Large intestine (tissue), 3 donors: ENCODE measurements at regions not wholly inside any gene's neighbourhood (a gene's known extent, or its start where the extent isn't known, plus 50 kb on each side); places are given as distances from the start of the nearest gene placed in this dataset.
A peak's percentile ranks its signal among the peaks of the same experiment; 100 is the strongest.

Experiments
- DNase-seq, 2 donors: peaks; one replicate each; pipeline versions ENCODE4 v3.0.0 to v3.0.0-alpha.2; 2013
- H3K27ac ChIP-seq: one replicate; pipeline ENCODE4 v1.5.1; 2013; ENCODE audit warnings: low read length
- H3K27me3 ChIP-seq: 2 replicates; pipeline ENCODE4 v1.6.1; 2013; ENCODE audit warnings: low read length; ENCODE audit not compliant: control insufficient read depth, insufficient read depth
- H3K36me3 ChIP-seq: 2 replicates; pipeline ENCODE4 v1.6.1; 2013; ENCODE audit warnings: low read length; ENCODE audit not compliant: control insufficient read depth, insufficient read depth
- H3K4me1 ChIP-seq: one replicate; pipeline ENCODE4 v1.6.1; 2013; ENCODE audit warnings: low read length; ENCODE audit not compliant: control insufficient read depth, insufficient read depth
- H3K4me3 ChIP-seq: one replicate; pipeline ENCODE4 v1.5.1; 2013; ENCODE audit warnings: low read length
- H3K9me3 ChIP-seq: one replicate; pipeline ENCODE4 v1.6.1; 2013; ENCODE audit warnings: mild to moderate bottlenecking, low read depth, low read length, moderate library complexity; ENCODE audit not compliant: control insufficient read depth
- WGBS: methylation state at CpG from one replicate; pipeline ENCODE4 v1.1.5; 2013; ENCODE audit warnings: low lambda C conversion rate; ENCODE audit not compliant: insufficient coverage; 5-methylcytosine and 5-hydroxymethylcytosine counted together

- Histone ChIP-seq H3K4me3 (no peak overlapping the region), H3K4me1 (no peaks in the 10 kb centered on the region), H3K27me3 (no peaks in the 10 kb centered on the region), H3K36me3 (no peaks in the 10 kb centered on the region), H3K9me3 (no peaks in the 10 kb centered on the region), H3K27ac (no peak overlapping the region)
- whole genome bisulfite sequencing = no CpG with 5 or more reads among the region's 2 CpGs
- DNase-seq = no peak
Observed at GRCh38 chr3:76566211-76566534, 473.7 kb upstream of the ROBO2 start.

DNA sequence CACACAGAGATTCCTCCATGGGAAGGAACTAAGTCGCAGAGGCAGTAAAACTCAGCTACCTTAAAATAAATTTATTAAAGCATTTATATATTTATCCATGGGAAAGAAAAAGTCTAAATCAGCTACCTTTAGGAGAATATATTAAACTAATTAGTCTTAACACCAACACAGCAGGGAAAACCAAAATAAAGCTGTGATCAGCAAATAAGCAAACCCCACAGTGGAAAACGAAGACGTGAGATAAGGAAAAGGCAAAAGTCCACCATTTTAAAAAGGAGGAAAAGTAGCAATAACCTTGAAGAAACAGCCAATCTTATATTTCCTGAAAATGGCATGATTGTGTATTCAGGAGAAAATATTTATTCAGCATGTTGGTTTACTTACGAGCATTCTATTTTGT is 473.0 kb upstream of the ROBO2 start:
- 18% methylated on average over 2 of the region's 4 CpGs for WGBS

DNA sequence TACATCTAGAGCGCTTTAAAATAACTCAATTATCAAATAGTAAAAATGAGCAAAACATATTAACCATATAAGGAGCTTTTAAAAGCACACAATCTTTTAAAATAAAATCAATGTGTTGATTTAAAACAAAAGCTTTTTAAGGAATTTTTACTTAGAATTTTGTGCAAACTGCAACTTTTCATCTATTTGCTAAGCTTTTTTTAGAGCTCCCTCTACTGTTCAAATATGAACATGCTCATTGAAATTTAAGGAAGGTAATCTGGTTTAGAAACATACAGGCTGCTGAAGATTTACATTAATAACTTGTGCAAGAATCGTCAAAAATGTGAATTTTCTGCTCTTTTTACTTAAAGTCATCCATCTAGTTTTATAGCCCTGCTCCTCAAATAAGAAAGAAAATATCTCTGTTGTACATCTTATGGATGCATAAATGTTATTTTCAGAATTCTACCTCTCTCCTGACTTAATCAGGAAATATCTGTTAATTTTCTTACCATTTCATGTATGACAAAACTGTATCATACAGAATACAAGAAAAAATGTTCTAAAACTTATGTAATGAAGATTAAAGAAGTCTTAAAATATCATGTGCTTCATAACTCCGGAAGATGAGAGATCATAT is 469.4 kb upstream of the ROBO2 start:
- H3K4me1 ChIP-seq = no peaks in the 10 kb centered on the region
- no peaks in the 10 kb centered on the region for H3K9me3 ChIP-seq
- 46% methylated on average over 3 of the region's 3 CpGs for WGBS
- H3K36me3 ChIP-seq = no peaks in the 10 kb centered on the region
- H3K4me3 ChIP-seq = no peak overlapping the region
- H3K27ac ChIP-seq = no peak overlapping the region
- peak in 1 of 2 donors; percentile 4 for DNase-seq
- H3K27me3 ChIP-seq = no peaks in the 10 kb centered on the region

More for the DNA sequence above, 473.0 kb upstream of the ROBO2 start:
- no peaks in the 10 kb centered on the region for H3K27me3 ChIP-seq
- H3K27ac ChIP-seq = no peak overlapping the region
- H3K36me3 ChIP-seq = no peaks in the 10 kb centered on the region
- DNase-seq = no peak
- no peaks in the 10 kb centered on the region for H3K9me3 ChIP-seq
- no peaks in the 10 kb centered on the region for H3K4me1 ChIP-seq
- no peak overlapping the region for H3K4me3 ChIP-seq

GRCh38 chr3:76576201-76576600 is 463.7 kb upstream of the ROBO2 start:
- DNase-seq = no peak
- H3K27ac ChIP-seq = no peak overlapping the region
- H3K27me3 ChIP-seq = no peaks in the 10 kb centered on the region
- H3K9me3 ChIP-seq = no peaks in the 10 kb centered on the region
- no peaks in the 10 kb centered on the region for H3K36me3 ChIP-seq
- no peak overlapping the region for H3K4me3 ChIP-seq
- H3K4me1 ChIP-seq = no peaks in the 10 kb centered on the region
- no CpG with 5 or more reads among the region's 2 CpGs for WGBS

DNA sequence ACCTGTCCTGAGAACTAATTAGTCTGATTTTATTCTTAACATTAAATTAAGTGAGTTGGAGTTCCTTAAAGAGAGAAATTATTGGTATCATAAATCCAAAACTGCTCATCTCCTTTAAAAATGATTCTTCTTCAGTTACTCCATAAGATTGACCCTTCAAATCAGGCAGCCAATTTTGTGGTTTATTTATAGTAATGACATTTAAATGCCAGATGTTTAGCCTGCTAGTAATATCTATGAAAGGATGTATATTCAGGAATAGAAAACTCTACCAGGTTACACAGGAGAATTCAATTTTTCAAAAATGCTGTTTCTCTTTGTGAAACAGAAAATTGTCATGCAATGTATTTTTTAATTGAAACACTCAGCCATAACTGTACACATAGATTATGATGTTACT is 457.8 kb upstream of the ROBO2 start:
- no peak overlapping the region for H3K27ac ChIP-seq
- no peaks in the 10 kb centered on the region for H3K9me3 ChIP-seq
- H3K4me3 ChIP-seq = no peak overlapping the region
- H3K27me3 ChIP-seq = no peaks in the 10 kb centered on the region
- H3K36me3 ChIP-seq = no peaks in the 10 kb centered on the region
- no peaks in the 10 kb centered on the region for H3K4me1 ChIP-seq
- DNase-seq = no peak

DNA sequence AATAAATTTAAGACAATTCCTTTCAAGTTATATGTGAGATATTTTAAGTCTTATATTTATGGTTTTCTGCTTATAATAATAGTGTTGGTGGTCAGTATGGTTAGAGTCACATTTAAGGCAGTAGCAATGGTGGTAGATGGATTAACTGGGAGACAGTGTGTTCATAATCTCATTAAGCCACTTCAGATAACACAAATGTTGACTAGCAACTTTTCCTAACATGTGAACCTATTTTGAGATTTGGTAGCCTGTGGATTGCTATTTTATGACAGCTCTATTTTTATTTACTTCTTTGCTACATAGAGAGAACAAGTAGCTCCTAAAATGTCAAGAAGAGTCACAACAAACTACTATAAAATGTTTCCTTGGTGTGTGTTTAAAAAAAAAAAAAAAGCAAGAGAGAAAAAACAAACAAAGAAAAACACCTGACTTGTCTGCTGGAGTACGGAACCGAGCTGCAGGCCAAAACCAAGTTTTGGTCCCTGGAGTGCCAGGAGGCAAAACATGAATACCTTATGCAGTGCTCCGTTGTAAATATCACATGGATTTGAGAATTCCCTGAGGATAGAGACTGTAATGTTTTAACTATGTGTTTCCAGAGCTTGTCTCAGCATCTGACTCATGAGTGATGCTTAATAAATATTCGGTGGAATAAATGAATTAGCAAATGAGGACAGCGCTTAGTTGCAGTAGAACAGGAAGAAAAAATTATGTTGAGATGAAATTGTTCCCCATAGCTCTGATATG is 457.1 kb upstream of the ROBO2 start:
- no peaks in the 10 kb centered on the region for H3K36me3 ChIP-seq
- WGBS = 100% methylated on average over 2 of the region's 5 CpGs
- no peak for DNase-seq

DNA sequence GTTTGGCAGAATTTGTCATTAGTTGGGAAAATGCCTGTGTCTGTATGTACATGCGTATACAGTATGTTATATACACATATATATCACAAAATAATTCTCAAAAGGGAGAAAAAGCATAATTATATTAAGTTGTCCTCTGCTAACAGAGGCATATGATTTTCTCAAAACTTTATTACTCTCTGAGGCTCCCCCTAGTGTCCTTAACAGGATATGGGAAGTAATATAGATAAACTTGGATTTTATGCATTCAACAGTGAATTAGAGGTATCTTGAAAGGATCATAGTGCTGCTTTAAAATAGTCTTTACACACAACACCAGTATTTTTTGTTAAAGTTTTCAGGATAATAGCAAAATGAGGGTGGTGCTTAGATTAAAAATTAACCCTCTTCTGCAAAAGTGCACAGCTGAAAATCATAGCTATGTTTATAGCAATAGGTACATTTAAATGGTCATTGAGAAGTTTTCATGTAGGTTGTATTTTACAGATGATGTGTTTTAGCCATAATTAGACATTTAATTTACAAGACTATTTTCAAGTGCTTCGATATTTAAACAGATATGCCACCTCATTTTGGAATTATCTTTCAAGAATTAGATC is 454.0 kb upstream of the ROBO2 start:
- peak in 1 of 2 donors; percentile 3 for DNase-seq
- Histone ChIP-seq H3K4me3 (no peak overlapping the region), H3K9me3 (no peaks in the 10 kb centered on the region), H3K4me1 (no peaks in the 10 kb centered on the region), H3K27ac (no peak overlapping the region), H3K27me3 (no peaks in the 10 kb centered on the region), H3K36me3 (no peaks in the 10 kb centered on the region)
- 88% methylated on average over 1 of the region's 2 CpGs for WGBS

More for the DNA sequence above, 457.1 kb upstream of the ROBO2 start:
- H3K4me1 ChIP-seq = no peaks in the 10 kb centered on the region
- no peaks in the 10 kb centered on the region for H3K27me3 ChIP-seq
- no peak overlapping the region for H3K4me3 ChIP-seq
- H3K9me3 ChIP-seq = no peaks in the 10 kb centered on the region
- H3K27ac ChIP-seq = no peak overlapping the region

- Histone ChIP-seq H3K4me1 (no peaks in the 10 kb centered on the region), H3K4me3 (no peak overlapping the region), H3K27me3 (no peaks in the 10 kb centered on the region), H3K36me3 (no peaks in the 10 kb centered on the region), H3K27ac (no peak overlapping the region), H3K9me3 (no peaks in the 10 kb centered on the region)
- no peak for DNase-seq
Observed at GRCh38 chr3:76586471-76586870, 453.4 kb upstream of the ROBO2 start.

- DNase-seq = no peak
- no peaks in the 10 kb centered on the region for H3K36me3 ChIP-seq
- no peak overlapping the region for H3K4me3 ChIP-seq
- H3K27ac ChIP-seq = no peak overlapping the region
- H3K27me3 ChIP-seq = no peaks in the 10 kb centered on the region
- no peaks in the 10 kb centered on the region for H3K4me1 ChIP-seq
- peaks cover 4% of the 10 kb centered on the region for H3K9me3 ChIP-seq
- no CpG with 5 or more reads among the region's 11 CpGs for WGBS
Observed at GRCh38 chr3:76610150-76610549, 429.7 kb upstream of the ROBO2 start.

GRCh38 chr3:76615719-76616118 is 424.2 kb upstream of the ROBO2 start:
- Histone ChIP-seq H3K27me3 (no peaks in the 10 kb centered on the region), H3K27ac (no peak overlapping the region), H3K9me3 (no peaks in the 10 kb centered on the region), H3K36me3 (no peaks in the 10 kb centered on the region), H3K4me3 (no peak overlapping the region), H3K4me1 (no peaks in the 10 kb centered on the region)
- no peak for DNase-seq
- 80% methylated on average over 1 of the region's 1 CpG for WGBS

- H3K4me3 ChIP-seq = no peak overlapping the region
- 100% methylated on average over 3 of the region's 6 CpGs for WGBS
- H3K27me3 ChIP-seq = no peaks in the 10 kb centered on the region
- no peaks in the 10 kb centered on the region for H3K4me1 ChIP-seq
- DNase-seq = no peak
- H3K9me3 ChIP-seq = no peaks in the 10 kb centered on the region
- no peaks in the 10 kb centered on the region for H3K36me3 ChIP-seq
- no peak overlapping the region for H3K27ac ChIP-seq
Observed at GRCh38 chr3:76624164-76624563, 415.7 kb upstream of the ROBO2 start.
